Activated CD4-positive, alpha-beta T cell treated with anti-CD3 and anti-CD28 coated beads, Interleukin-2, amount 10 ng/mL, durations not matched to agents 24 days and 14 days (primary cell): ENCODE measurements at regions not wholly inside any gene's neighbourhood (a gene's known extent, or its start where the extent isn't known, plus 50 kb on each side); places are given as distances from the start of the nearest gene placed in this dataset.

Source experiments
- DNase-seq: peaks from one replicate; pipeline ENCODE4 v3.0.0; 2022
- H3K27ac Mint-ChIP-seq: one replicate; pipeline ENCODE4 v1.8.0; 2022; ENCODE audit warnings: mild to moderate bottlenecking, mixed read lengths
- H3K27me3 Mint-ChIP-seq: one replicate; pipeline ENCODE4 v1.8.0; 2022; ENCODE audit warnings: mixed read lengths
- H3K36me3 Mint-ChIP-seq: one replicate; pipeline ENCODE4 v1.8.0; 2022; ENCODE audit warnings: low read depth, mild to moderate bottlenecking, mixed read lengths
- H3K4me1 Mint-ChIP-seq: one replicate; pipeline ENCODE4 v1.8.0; 2021; ENCODE audit warnings: mixed read lengths
- H3K4me3 Mint-ChIP-seq: one replicate; pipeline ENCODE4 v1.8.0; 2022; ENCODE audit warnings: mild to moderate bottlenecking, moderate library complexity, mixed read lengths
- H3K9me3 Mint-ChIP-seq: one replicate; pipeline ENCODE4 v1.8.0; 2021; ENCODE audit warnings: mixed read lengths
- intact Hi-C: fragments of 100-400 bp; cut with micrococcal nuclease; formaldehyde crosslinking; loops from one replicate; pipeline ENCODE4 v1.15.1; 2023

- Mint-ChIP-seq H3K36me3 (no peaks in the 10 kb centered on the region), H3K4me3 (no peak overlapping the region), H3K27me3 (no peaks in the 10 kb centered on the region), H3K4me1 (no peaks in the 10 kb centered on the region), H3K9me3 (no peaks in the 10 kb centered on the region), H3K27ac (no peak overlapping the region)
- no peak for DNase-seq
- intact Hi-C loops, result no loop called here
Observed at GRCh38 chr17:70352834-70353233, 183.5 kb downstream of the KCNJ2 start.

GRCh38 chr17:70353408-70354092, 184.2 kb downstream of the KCNJ2 start:
- H3K36me3 Mint-ChIP-seq, result no peaks in the 10 kb centered on the region
- H3K27ac Mint-ChIP-seq, result no peak overlapping the region
- no peaks in the 10 kb centered on the region for H3K4me1 Mint-ChIP-seq
- DNase-seq, result no peak
- H3K27me3 Mint-ChIP-seq, result no peaks in the 10 kb centered on the region
- no peak overlapping the region for H3K4me3 Mint-ChIP-seq
- intact Hi-C loops, result no loop called here
- no peaks in the 10 kb centered on the region for H3K9me3 Mint-ChIP-seq

- Mint-ChIP-seq H3K27ac (no peak overlapping the region), H3K9me3 (no peaks in the 10 kb centered on the region), H3K4me1 (no peaks in the 10 kb centered on the region), H3K27me3 (no peaks in the 10 kb centered on the region), H3K36me3 (no peaks in the 10 kb centered on the region), H3K4me3 (no peak overlapping the region)
- DNase-seq, result no peak
- intact Hi-C loops, result no loop called here
Observed at GRCh38 chr17:70355185-70355584, 185.9 kb downstream of the KCNJ2 start.

- Mint-ChIP-seq H3K4me3 (no peak overlapping the region), H3K27ac (no peak overlapping the region), H3K4me1 (no peaks in the 10 kb centered on the region)
Observed at GRCh38 chr17:70357190-70357589, 187.9 kb downstream of the KCNJ2 start.

GRCh38 chr17:70365091-70365583, 195.8 kb downstream of the KCNJ2 start:
- DNase-seq, result no peak
- Mint-ChIP-seq H3K27ac (no peak overlapping the region), H3K4me1 (no peaks in the 10 kb centered on the region), H3K4me3 (no peak overlapping the region), H3K27me3 (no peaks in the 10 kb centered on the region), H3K9me3 (no peaks in the 10 kb centered on the region), H3K36me3 (no peaks in the 10 kb centered on the region)
- intact Hi-C loops, result no loop called here

More at GRCh38 chr17:70357190-70357589, 187.9 kb downstream of the KCNJ2 start:
- Mint-ChIP-seq H3K27me3 (no peaks in the 10 kb centered on the region), H3K36me3 (no peaks in the 10 kb centered on the region), H3K9me3 (no peaks in the 10 kb centered on the region)
- DNase-seq, result no peak
- intact Hi-C loops, result no loop called here

GRCh38 chr17:70366386-70366785, 197.1 kb downstream of the KCNJ2 start:
- Mint-ChIP-seq H3K36me3 (no peaks in the 10 kb centered on the region), H3K27me3 (no peaks in the 10 kb centered on the region), H3K4me3 (no peak overlapping the region), H3K4me1 (no peaks in the 10 kb centered on the region), H3K27ac (no peak overlapping the region), H3K9me3 (no peaks in the 10 kb centered on the region)
- intact Hi-C loops, result no loop called here
- DNase-seq, result no peak

GRCh38 chr17:70368011-70368410, 198.7 kb downstream of the KCNJ2 start:
- H3K9me3 Mint-ChIP-seq, result no peaks in the 10 kb centered on the region
- H3K36me3 Mint-ChIP-seq, result no peaks in the 10 kb centered on the region
- H3K27ac Mint-ChIP-seq, result no peak overlapping the region
- intact Hi-C loops, result no loop called here
- no peaks in the 10 kb centered on the region for H3K4me1 Mint-ChIP-seq
- no peaks in the 10 kb centered on the region for H3K27me3 Mint-ChIP-seq
- no peak overlapping the region for H3K4me3 Mint-ChIP-seq
- DNase-seq, result no peak

GRCh38 chr17:70369391-70369790, 200.1 kb downstream of the KCNJ2 start:
- Mint-ChIP-seq H3K9me3 (no peaks in the 10 kb centered on the region), H3K4me3 (no peak overlapping the region), H3K27ac (no peak overlapping the region), H3K36me3 (no peaks in the 10 kb centered on the region), H3K4me1 (no peaks in the 10 kb centered on the region), H3K27me3 (no peaks in the 10 kb centered on the region)
- intact Hi-C loops, result no loop called here
- no peak for DNase-seq

GRCh38 chr17:70370816-70371215, 201.5 kb downstream of the KCNJ2 start:
- Mint-ChIP-seq H3K4me1 (no peaks in the 10 kb centered on the region), H3K9me3 (no peaks in the 10 kb centered on the region), H3K36me3 (no peaks in the 10 kb centered on the region), H3K27ac (no peak overlapping the region), H3K27me3 (no peaks in the 10 kb centered on the region), H3K4me3 (no peak overlapping the region)
- DNase-seq, result no peak
- intact Hi-C loops, result no loop called here

- intact Hi-C loops, result no loop called here
- no peak for DNase-seq
- Mint-ChIP-seq H3K4me3 (no peak overlapping the region), H3K27ac (no peak overlapping the region), H3K4me1 (no peaks in the 10 kb centered on the region), H3K27me3 (no peaks in the 10 kb centered on the region), H3K36me3 (no peaks in the 10 kb centered on the region), H3K9me3 (no peaks in the 10 kb centered on the region)
Observed at GRCh38 chr17:70373369-70373768, 204.0 kb downstream of the KCNJ2 start.

- no peaks in the 10 kb centered on the region for H3K27me3 Mint-ChIP-seq
- no peaks in the 10 kb centered on the region for H3K4me1 Mint-ChIP-seq
- no peaks in the 10 kb centered on the region for H3K36me3 Mint-ChIP-seq
- intact Hi-C loops, result no loop called here
- no peak overlapping the region for H3K4me3 Mint-ChIP-seq
- H3K9me3 Mint-ChIP-seq, result no peaks in the 10 kb centered on the region
- H3K27ac Mint-ChIP-seq, result no peak overlapping the region
- no peak for DNase-seq
Observed at GRCh38 chr17:70374496-70374895, 205.2 kb downstream of the KCNJ2 start.

GRCh38 chr17:70375406-70375805, 206.1 kb downstream of the KCNJ2 start:
- Mint-ChIP-seq H3K36me3 (no peaks in the 10 kb centered on the region), H3K27ac (no peak overlapping the region), H3K4me3 (no peak overlapping the region), H3K9me3 (no peaks in the 10 kb centered on the region), H3K4me1 (no peaks in the 10 kb centered on the region), H3K27me3 (no peaks in the 10 kb centered on the region)
- intact Hi-C loops, result no loop called here
- no peak for DNase-seq

GRCh38 chr17:70375813-70376770, 206.8 kb downstream of the KCNJ2 start:
- no peaks in the 10 kb centered on the region for H3K27me3 Mint-ChIP-seq
- DNase-seq, result no peak
- H3K9me3 Mint-ChIP-seq, result no peaks in the 10 kb centered on the region
- H3K27ac Mint-ChIP-seq, result no peak overlapping the region
- H3K36me3 Mint-ChIP-seq, result no peaks in the 10 kb centered on the region
- intact Hi-C loops, result no loop called here
- no peaks in the 10 kb centered on the region for H3K4me1 Mint-ChIP-seq
- no peak overlapping the region for H3K4me3 Mint-ChIP-seq

GRCh38 chr17:70377654-70378053, 208.3 kb downstream of the KCNJ2 start:
- intact Hi-C loops, result no loop called here
- Mint-ChIP-seq H3K27me3 (no peaks in the 10 kb centered on the region), H3K9me3 (no peaks in the 10 kb centered on the region), H3K4me3 (no peak overlapping the region), H3K4me1 (no peaks in the 10 kb centered on the region), H3K27ac (no peak overlapping the region), H3K36me3 (no peaks in the 10 kb centered on the region)
- no peak for DNase-seq
